HEK293 (cell line): ENCODE measurements at regions not wholly inside any gene's neighbourhood (a gene's known extent, or its start where the extent isn't known, plus 50 kb on each side); places are given as distances from the start of the nearest gene placed in this dataset.

ENCODE experiments used
- CTCF ChIA-PET: fragments of 350-600 bp; formaldehyde crosslinking; extraction: SDS; loops from one replicate; lab custom pipeline; 2021; ENCODE audit warnings: antibody characterized with exemption; lab: Yijun Ruan, JAX
- POLR2A ChIA-PET: fragments of 300-600 bp; formaldehyde crosslinking; extraction: SDS; loops from one replicate; lab custom pipeline; 2020; ENCODE audit warnings: antibody characterized with exemption, inconsistent platforms; lab: Yijun Ruan, JAX
- H3K27ac ChIP-seq: fragments of 200-500 bp; sonication (Bioruptor generic); 2 replicates; pipeline ENCODE4 v1.5.1; 2014; ENCODE audit warnings: low read depth, low read length, control low read depth, inconsistent platforms; ENCODE audit errors: extremely low read depth
- H3K36me3 ChIP-seq, 2 experiments: fragments of 200-500 bp in 1 of 2; sonication (Bioruptor generic) in 1 of 2; 1 replicate in 1 of 2; 2 replicates in 1 of 2; pipeline ENCODE4 v1.5.1; 2014 to 2017; ENCODE audit warnings: inconsistent platforms in 2 of 2, low read length in 2 of 2; ENCODE audit not compliant: control insufficient read depth in 2 of 2, insufficient read depth in 1 of 2
- H3K4me1 ChIP-seq: fragments of 200-500 bp; sonication (Bioruptor generic); 2 replicates; pipeline ENCODE4 v1.5.1; 2014; ENCODE audit warnings: mild to moderate bottlenecking, low read length, inconsistent platforms; ENCODE audit not compliant: control insufficient read depth, insufficient read depth
- H3K4me3 ChIP-seq: 2 replicates; pipeline ENCODE4 v1.5.1; 2011; ENCODE audit warnings: low read depth, mild to moderate bottlenecking, control low read depth, low read length, moderate library complexity
- H3K9me3 ChIP-seq: fragments of 200-500 bp; sonication (Bioruptor generic); 2 replicates; pipeline ENCODE4 v1.5.1; 2014; ENCODE audit warnings: low read depth, low read length, inconsistent platforms; ENCODE audit not compliant: control insufficient read depth, insufficient read depth
- BCL11B ChIP-seq: fragments of 450-650 bp; formaldehyde crosslinking; IDR thresholded peaks from 2 replicates; pipeline ENCODE4 v1.5.1; 2016; ENCODE audit warnings: low read depth, missing biosample characterization, missing genetic modification characterization
- CTCF ChIP-seq: fragments of 450-650 bp; formaldehyde crosslinking; IDR thresholded peaks from 2 replicates; pipeline ENCODE4 v1.5.1; 2016; ENCODE audit warnings: missing biosample characterization, missing genetic modification characterization
- GLIS2 ChIP-seq: fragments of 450-650 bp; formaldehyde crosslinking; IDR thresholded peaks from 2 replicates; pipeline ENCODE4 v1.5.1; 2016; ENCODE audit warnings: missing biosample characterization, missing genetic modification characterization
- KLF16 ChIP-seq: fragments of 450-650 bp; formaldehyde crosslinking; IDR thresholded peaks from 2 replicates; pipeline ENCODE4 v1.5.1; 2017; ENCODE audit warnings: missing biosample characterization, missing genetic modification characterization
- MYNN ChIP-seq: fragments of 450-650 bp; formaldehyde crosslinking; IDR thresholded peaks from 2 replicates; pipeline ENCODE4 v1.5.1; 2016; ENCODE audit warnings: missing biosample characterization, missing genetic modification characterization, borderline replicate concordance
- PRDM6 ChIP-seq: fragments of 450-650 bp; formaldehyde crosslinking; IDR thresholded peaks from 2 replicates; pipeline ENCODE4 v1.5.1; 2017; ENCODE audit warnings: missing biosample characterization, missing genetic modification characterization
- SCRT2 ChIP-seq: fragments of 450-650 bp; formaldehyde crosslinking; IDR thresholded peaks from 2 replicates; pipeline ENCODE4 v1.5.1; 2016; ENCODE audit warnings: missing biosample characterization, missing genetic modification characterization
- TCF7L2 ChIP-seq: IDR thresholded peaks from 2 replicates; pipeline ENCODE4 v1.6.1; 2011; ENCODE audit warnings: low read depth, mild to moderate bottlenecking, inconsistent platforms, low read length, moderate library complexity, borderline replicate concordance
- TRIM28 ChIP-seq: IDR thresholded peaks from 2 replicates; pipeline ENCODE4 v1.6.1; 2011; ENCODE audit warnings: low read length, control low read depth, borderline replicate concordance
- TSHZ1 ChIP-seq: fragments of 450-650 bp; formaldehyde crosslinking; IDR thresholded peaks from 2 replicates; pipeline ENCODE4 v1.5.1; 2016; ENCODE audit warnings: missing biosample characterization, missing genetic modification characterization, borderline replicate concordance
- ZNF138 ChIP-seq: fragments of 450-650 bp; formaldehyde crosslinking; IDR thresholded peaks from 2 replicates; pipeline ENCODE4 v1.5.1; 2016; ENCODE audit warnings: missing biosample characterization, missing genetic modification characterization, borderline replicate concordance
- ZNF148 ChIP-seq: fragments of 450-650 bp; formaldehyde crosslinking; IDR thresholded peaks from 2 replicates; pipeline ENCODE4 v1.5.0; 2017; ENCODE audit warnings: missing biosample characterization, missing genetic modification characterization, borderline replicate concordance
- ZNF280C ChIP-seq: fragments of 450-650 bp; formaldehyde crosslinking; IDR thresholded peaks from 2 replicates; pipeline ENCODE4 v1.5.1; 2016; ENCODE audit warnings: missing biosample characterization, missing genetic modification characterization
- ZNF292 ChIP-seq: fragments of 450-650 bp; formaldehyde crosslinking; IDR thresholded peaks from 2 replicates; pipeline ENCODE4 v1.5.1; 2016; ENCODE audit warnings: low read depth, missing biosample characterization, missing genetic modification characterization, borderline replicate concordance
- ZNF335 ChIP-seq: fragments of 450-650 bp; formaldehyde crosslinking; conservative IDR thresholded peaks from 2 replicates; pipeline ENCODE4 v1.5.1; 2016; ENCODE audit warnings: missing biosample characterization, missing genetic modification characterization
- ZNF350 ChIP-seq: fragments of 450-650 bp; formaldehyde crosslinking; IDR thresholded peaks from 2 replicates; pipeline ENCODE4 v1.5.0; 2017; ENCODE audit warnings: missing biosample characterization, mild to moderate bottlenecking, missing genetic modification characterization
- ZNF513 ChIP-seq: fragments of 450-650 bp; IDR thresholded peaks from 2 replicates; pipeline ENCODE4 v1.5.1; 2018; ENCODE audit warnings: missing biosample characterization, missing genetic modification characterization

- Histone ChIP-seq H3K27ac (no peak overlapping the region), H3K4me3 (no peak overlapping the region), H3K9me3 (no peaks in the 10 kb centered on the region), H3K4me1 (no peaks in the 10 kb centered on the region), H3K36me3 (no peaks in the 10 kb centered on the region)
- CTCF ChIA-PET, result no interaction called here
- POLR2A ChIA-PET, result no interaction called here
- no peak for TF ChIP-seq KLF16
- no peak for TF ChIP-seq ZNF148
- no peak for TF ChIP-seq ZNF280C (tag by site-specific recombination)
- no peak for TF ChIP-seq GLIS2 (tag by site-specific recombination)
Observed at GRCh38 chr13:84563611-84564010, 681.3 kb upstream of the SLITRK1 start.

GRCh38 chr13:84553227-84553626 lies 671.0 kb upstream of the SLITRK1 start:
- TF ChIP-seq PRDM6 (tag by site-specific recombination) (no peak), TRIM28 (peak; percentile 83), TCF7L2 (peak; percentile 26; the same call in 1 of the 2 replicates)
- TF ChIP-seq, all 188 proteins: peak for 2

GRCh38 chr13:84543962-84544361 lies 661.7 kb upstream of the SLITRK1 start:
- Histone ChIP-seq H3K9me3 (no peaks in the 10 kb centered on the region), H3K4me3 (no peak overlapping the region), H3K4me1 (no peaks in the 10 kb centered on the region), H3K36me3 (no peaks in the 10 kb centered on the region), H3K27ac (no peak overlapping the region)
- POLR2A ChIA-PET, result no interaction called here
- TF ChIP-seq MYNN (tag by site-specific recombination) (no peak), ZNF350 (tag by site-specific recombination) (no peak), BCL11B (tag by site-specific recombination) (no peak), ZNF513 (tag by site-specific recombination) (no peak), ZNF335 (tag by site-specific recombination) (no peak), CTCF (tag by site-specific recombination) (no peak), SCRT2 (tag by site-specific recombination) (no peak), ZNF292 (tag by site-specific recombination) (no peak), ZNF138 (no peak), TSHZ1 (tag by site-specific recombination) (no peak)
- CTCF ChIA-PET, result no interaction called here

More at GRCh38 chr13:84553227-84553626, 671.0 kb upstream of the SLITRK1 start:
- H3K4me1 ChIP-seq, result no peaks in the 10 kb centered on the region
- CTCF ChIA-PET, result no interaction called here
- no peak overlapping the region for H3K27ac ChIP-seq
- H3K36me3 ChIP-seq, result no peaks in the 10 kb centered on the region
- no peaks in the 10 kb centered on the region for H3K9me3 ChIP-seq
- POLR2A ChIA-PET, result no interaction called here
- H3K4me3 ChIP-seq, result no peak overlapping the region
